NCI-H2227 treated with DMSO at 0.1 percent for 48 hours (cell line): ENCODE measurements at regions not wholly inside any gene's neighbourhood (a gene's known extent, or its start where the extent isn't known, plus 50 kb on each side); places are given as distances from the start of the nearest gene placed in this dataset.

Source experiments
- DNase-seq: peaks from one replicate; lab custom pipeline; 2025; lab: John Stamatoyannopoulos, UW

GRCh38 chr12:4223273-4223845 lies 50.2 kb upstream of the CCND2 start:
- DNase-seq, result no peak

- DNase-seq, result no peak
Observed at GRCh38 chr12:4221258-4221620, 52.3 kb upstream of the CCND2 start.

GRCh38 chr12:4220536-4221257 lies 52.9 kb upstream of the CCND2 start:
- DNase-seq, result no peak

GRCh38 chr12:4217091-4217490 lies 56.5 kb upstream of the CCND2 start:
- no peak for DNase-seq

- DNase-seq, result no peak
Observed at GRCh38 chr12:4216187-4216927, 57.2 kb upstream of the CCND2 start.

GRCh38 chr12:4215229-4216186 lies 58.1 kb upstream of the CCND2 start:
- DNase-seq, result no peak

- no peak for DNase-seq
Observed at GRCh38 chr12:4214877-4215228, 58.7 kb upstream of the CCND2 start.

GRCh38 chr12:4213471-4213870 lies 60.1 kb upstream of the CCND2 start:
- DNase-seq, result no peak

GRCh38 chr12:4212845-4213244 lies 60.7 kb upstream of the CCND2 start:
- DNase-seq, result no peak

GRCh38 chr12:4211372-4211771 lies 62.2 kb upstream of the CCND2 start:
- DNase-seq, result no peak

- DNase-seq, result no peak
Observed at GRCh38 chr12:4210183-4210582, 63.4 kb upstream of the CCND2 start.

GRCh38 chr12:4206470-4206869 lies 67.1 kb upstream of the CCND2 start:
- DNase-seq, result no peak

GRCh38 chr12:4203772-4204376 lies 69.7 kb upstream of the CCND2 start:
- DNase-seq, result no peak

- no peak for DNase-seq
Observed at GRCh38 chr12:4202918-4203317, 70.6 kb upstream of the CCND2 start.

- DNase-seq, result no peak
Observed at GRCh38 chr12:4202487-4202886, 71.1 kb upstream of the CCND2 start.

GRCh38 chr12:4201333-4202100 lies 72.0 kb upstream of the CCND2 start:
- no peak for DNase-seq

GRCh38 chr12:4197922-4198763 lies 75.4 kb upstream of the CCND2 start:
- DNase-seq, result no peak

GRCh38 chr12:4196805-4197420 lies 76.6 kb upstream of the CCND2 start:
- DNase-seq, result no peak

- DNase-seq, result no peak
Observed at GRCh38 chr12:4194668-4195067, 78.9 kb upstream of the CCND2 start.

- DNase-seq, result no peak
Observed at GRCh38 chr12:4193821-4194220, 79.7 kb upstream of the CCND2 start.
